ENCODE measurements at regions not wholly inside any gene's neighbourhood (a gene's known extent, or its start where the extent isn't known, plus 50 kb on each side); places are given as distances from the start of the nearest gene placed in this dataset.

- TF ChIP-seq EZH2 (IDR thresholded peaks at IDR 0.05; ENCODE audit: borderline replicate concordance, low read length), result no peak
- TF ChIP-seq, protein P1, sequence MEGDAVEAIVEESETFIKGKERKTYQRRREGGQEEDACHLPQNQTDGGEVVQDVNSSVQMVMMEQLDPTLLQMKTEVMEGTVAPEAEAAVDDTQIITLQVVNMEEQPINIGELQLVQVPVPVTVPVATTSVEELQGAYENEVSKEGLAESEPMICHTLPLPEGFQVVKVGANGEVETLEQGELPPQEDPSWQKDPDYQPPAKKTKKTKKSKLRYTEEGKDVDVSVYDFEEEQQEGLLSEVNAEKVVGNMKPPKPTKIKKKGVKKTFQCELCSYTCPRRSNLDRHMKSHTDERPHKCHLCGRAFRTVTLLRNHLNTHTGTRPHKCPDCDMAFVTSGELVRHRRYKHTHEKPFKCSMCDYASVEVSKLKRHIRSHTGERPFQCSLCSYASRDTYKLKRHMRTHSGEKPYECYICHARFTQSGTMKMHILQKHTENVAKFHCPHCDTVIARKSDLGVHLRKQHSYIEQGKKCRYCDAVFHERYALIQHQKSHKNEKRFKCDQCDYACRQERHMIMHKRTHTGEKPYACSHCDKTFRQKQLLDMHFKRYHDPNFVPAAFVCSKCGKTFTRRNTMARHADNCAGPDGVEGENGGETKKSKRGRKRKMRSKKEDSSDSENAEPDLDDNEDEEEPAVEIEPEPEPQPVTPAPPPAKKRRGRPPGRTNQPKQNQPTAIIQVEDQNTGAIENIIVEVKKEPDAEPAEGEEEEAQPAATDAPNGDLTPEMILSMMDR (conservative IDR thresholded peaks at IDR 0.05 in 1 of 2, IDR thresholded peaks at IDR 0.05 in 1 of 2; ENCODE audit: extremely low read depth in 1 of 2, insufficient read depth in 1 of 2, low read depth in 1 of 2, low read length in 2 of 2), result no peak
Measured at GRCh38 chr14:22243971-22244581, 344.9 kb downstream of the DAD1 start.
